ENCODE measurements at regions not wholly inside any gene's neighbourhood (a gene's known extent, or its start where the extent isn't known, plus 50 kb on each side); places are given as distances from the start of the nearest gene placed in this dataset.

GRCh38 chr5:173829826-173830225, 58.3 kb upstream of the CPEB4 start:
- WGBS, 2 experiments (ENCODE audit: extremely low coverage in 1 of 2, insufficient coverage in 1 of 2, insufficient read length in 1 of 2, insufficient replicate concordance in 2 of 2, low coverage in 1 of 2, low lambda C conversion rate in 2 of 2, missing lambda C conversion rate in 1 of 2): 77% methylated on average over 5 of the region's 5 CpGs; no CpG with 5 or more reads in 1 of the 2 experiments
- Histone ChIP-seq H3K56ac (replicated peaks; ENCODE audit: insufficient read length, low read depth, low read length) (no peak overlapping the region), H3K23ac (ENCODE audit: insufficient read length) (no peak overlapping the region), H4K8ac (ENCODE audit: extremely low read depth, insufficient read depth, low read length) (no peak overlapping the region), H3K4ac (replicated peaks; ENCODE audit: insufficient read length, low read depth, low read length) (no peak overlapping the region), H3K14ac (ENCODE audit: insufficient read length) (no peak overlapping the region), H3K23me2 (ENCODE audit: low read depth, low read length) (no peaks in the 10 kb centered on the region), H4K20me1 (replicated peaks in 1 of 2; ENCODE audit: control insufficient read depth in 1 of 2, insufficient read depth in 2 of 2, low read length in 2 of 2) (no peaks in the 10 kb centered on the region), H3K4me1 (replicated peaks in 1 of 4; ENCODE audit: control insufficient read depth in 3 of 4, insufficient read depth in 4 of 4, low read length in 3 of 4) (no peaks in the 10 kb centered on the region), H2BK5ac (ENCODE audit: low read depth, low read length) (no peak overlapping the region), H2BK15ac (ENCODE audit: low read length) (no peak overlapping the region), H3K79me2 (ENCODE audit: control insufficient read depth in 1 of 2, insufficient read depth in 2 of 2, low read length in 2 of 2) (no peaks in the 10 kb centered on the region), H3K79me1 (ENCODE audit: low read depth, low read length) (no peaks in the 10 kb centered on the region), H3K4me3 (ENCODE audit: extremely low read depth in 1 of 4, insufficient read depth in 2 of 4, low read depth in 3 of 4, low read length in 4 of 4) (no peak overlapping the region), H2BK120ac (replicated peaks; ENCODE audit: low read depth, low read length) (no peak overlapping the region), H3K9me3 (ENCODE audit: insufficient read depth in 2 of 2, low read depth in 1 of 2, low read length in 1 of 2) (no peaks in the 10 kb centered on the region), H3K27ac (ENCODE audit: low read depth, low read length) (no peak overlapping the region), H3K18ac (ENCODE audit: extremely low read depth, low read length) (no peak overlapping the region), H3K27me3 (replicated peaks in 1 of 4; ENCODE audit: control insufficient read depth in 3 of 4, extremely low read depth in 1 of 4, insufficient read depth in 3 of 4, low read length in 3 of 4) (no peaks in the 10 kb centered on the region; a peak in 1 of 7 replicates), H3K4me2 (ENCODE audit: insufficient read depth in 1 of 2, low read depth in 2 of 2, low read length in 2 of 2) (no peak overlapping the region), H4K91ac (replicated peaks; ENCODE audit: insufficient read length, low read length) (no peak overlapping the region), H2BK20ac (ENCODE audit: low read length) (no peak overlapping the region), H4K5ac (ENCODE audit: insufficient read length, low read depth, low read length) (no peak overlapping the region), H3K36me3 (ENCODE audit: control insufficient read depth in 2 of 4, insufficient read depth in 4 of 4, low read length in 3 of 4) (no peaks in the 10 kb centered on the region), H2BK12ac (ENCODE audit: low read depth, low read length) (no peak overlapping the region), H2AK5ac (ENCODE audit: low read depth, low read length) (no peak overlapping the region), H3K9ac (replicated peaks in 1 of 4; ENCODE audit: extremely low read depth in 1 of 4, low read depth in 3 of 4, low read length in 3 of 4) (no peak overlapping the region), H2AFZ (ENCODE audit: low read length) (no peak overlapping the region)
- POLR2A ChIA-PET (ENCODE audit: partially characterized antibody): interaction anchor here (2.8 kb wide), 1 partner anchor 134 kb away, joined by 8 read pairs; no protein-coding TSS in a partner anchor
- CTCF ChIA-PET (ENCODE audit: partially characterized antibody): interaction anchor here (0.9 to 2.2 kb wide), 6 partner anchors 16 to 212 kb away, joined by 3 to 5 read pairs (median 4); no protein-coding TSS in a partner anchor
- TF ChIP-seq SRF (IDR thresholded peaks at IDR 0.05; ENCODE audit: low read depth, low read length) (no peak), HDAC6 (IDR thresholded peaks at IDR 0.05; ENCODE audit: low read depth, low read length) (no peak), E2F6 (IDR thresholded peaks at IDR 0.05) (no peak), SIX5 (IDR thresholded peaks at IDR 0.05; ENCODE audit: low read depth, low read length) (no peak), BRCA1 (IDR thresholded peaks at IDR 0.05; ENCODE audit: low read depth, low read length) (no peak), SUZ12 (IDR thresholded peaks at IDR 0.05; ENCODE audit: low read length) (no peak), JUN (IDR thresholded peaks at IDR 0.05; ENCODE audit: low read depth, low read length) (no peak), BACH1 (IDR thresholded peaks at IDR 0.05; ENCODE audit: low read length) (no peak), ATF2 (IDR thresholded peaks at IDR 0.05; ENCODE audit: low read length) (no peak), SIRT6 (IDR thresholded peaks at IDR 0.05; ENCODE audit: low read length) (no peak)
- no peak for DNase-seq (ENCODE audit: low read depth in 1 of 2, low spot score in 2 of 2)
- no peak for FAIRE-seq
